Parathyroid adenoma (tissue), 2 donors: ENCODE measurements at regions not wholly inside any gene's neighbourhood (a gene's known extent, or its start where the extent isn't known, plus 50 kb on each side); places are given as distances from the start of the nearest gene placed in this dataset.

Source experiments
- H2AFZ ChIP-seq: fragments of 300-600 bp; sonication (generic); one replicate; pipeline ENCODE4 v1.7.0; 2017; ENCODE audit warnings: antibody characterized with exemption, mild to moderate bottlenecking
- H3K27ac ChIP-seq: fragments of 300-600 bp; sonication (generic); one replicate; pipeline ENCODE4 v1.7.0; 2017
- H3K27me3 ChIP-seq: fragments of 300-600 bp; sonication (generic); one replicate; pipeline ENCODE4 v1.7.0; 2017; ENCODE audit warnings: low read length; ENCODE audit not compliant: control insufficient read depth, insufficient read depth
- H3K36me3 ChIP-seq: fragments of 300-600 bp; sonication (generic); one replicate; pipeline ENCODE4 v1.7.0; 2017; ENCODE audit warnings: low read length; ENCODE audit not compliant: control insufficient read depth, insufficient read depth
- H3K4me1 ChIP-seq: fragments of 300-600 bp; sonication (generic); one replicate; pipeline ENCODE4 v1.7.0; 2017; ENCODE audit warnings: control low read depth
- H3K4me2 ChIP-seq: fragments of 300-600 bp; sonication (generic); one replicate; pipeline ENCODE4 v1.7.0; 2017; ENCODE audit warnings: low read length
- H3K4me3 ChIP-seq: fragments of 300-600 bp; sonication (generic); one replicate; pipeline ENCODE4 v1.7.0; 2017; ENCODE audit warnings: low read depth, low read length
- H3K79me2 ChIP-seq: fragments of 300-600 bp; sonication (generic); one replicate; pipeline ENCODE4 v1.7.0; 2017; ENCODE audit warnings: control low read depth
- H3K9ac ChIP-seq: fragments of 300-600 bp; sonication (generic); one replicate; pipeline ENCODE4 v1.7.0; 2017; ENCODE audit warnings: mild to moderate bottlenecking
- H3K9me3 ChIP-seq: fragments of 300-600 bp; sonication (generic); one replicate; pipeline ENCODE4 v1.7.0; 2017; ENCODE audit warnings: low read length; ENCODE audit not compliant: control insufficient read depth
- CTCF ChIP-seq: fragments of 300-600 bp; sonication (generic); IDR thresholded peaks from one replicate; pipeline ENCODE4 v1.7.0; 2017; ENCODE audit warnings: antibody characterized with exemption, mild to moderate bottlenecking
- donor health status: primary hyperparathyroidism.

DNA sequence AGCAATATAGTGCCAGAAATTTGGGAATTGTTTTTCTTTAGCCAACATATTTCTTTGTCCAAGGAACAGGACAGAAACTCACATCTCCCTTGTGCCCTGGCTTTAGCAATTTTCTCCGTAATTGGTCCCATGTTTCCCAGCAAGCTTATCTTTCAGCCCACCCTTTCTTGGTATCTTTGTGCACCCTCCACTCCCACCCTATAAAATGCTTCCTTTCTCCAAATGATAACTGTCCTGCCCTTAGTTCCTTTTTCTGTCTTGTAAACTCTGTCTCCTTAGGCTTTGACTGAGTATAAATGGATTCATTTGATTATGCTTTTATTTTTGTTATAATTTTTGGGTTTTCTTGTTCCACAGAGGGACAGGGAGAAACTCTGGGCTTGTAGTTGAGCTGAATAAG lies 442.8 kb downstream of the ATP23 start:
- no peaks in the 10 kb centered on the region for H3K9me3 ChIP-seq
- H3K27ac ChIP-seq = no peak overlapping the region
- H2AFZ ChIP-seq = no peak overlapping the region
- H3K36me3 ChIP-seq = no peaks in the 10 kb centered on the region
- no peak overlapping the region for H3K4me2 ChIP-seq
- no peaks in the 10 kb centered on the region for H3K79me2 ChIP-seq
- H3K4me1 ChIP-seq = no peaks in the 10 kb centered on the region
- no peak overlapping the region for H3K4me3 ChIP-seq
- no peak for TF ChIP-seq CTCF
- H3K9ac ChIP-seq = no peak overlapping the region
- H3K27me3 ChIP-seq = no peaks in the 10 kb centered on the region

- H3K9ac ChIP-seq = no peak overlapping the region
- H3K36me3 ChIP-seq = no peaks in the 10 kb centered on the region
- H3K79me2 ChIP-seq = no peaks in the 10 kb centered on the region
- H3K4me3 ChIP-seq = no peak overlapping the region
- H3K4me1 ChIP-seq = no peaks in the 10 kb centered on the region
- H2AFZ ChIP-seq = no peak overlapping the region
- no peaks in the 10 kb centered on the region for H3K9me3 ChIP-seq
- no peak for TF ChIP-seq CTCF
- H3K27me3 ChIP-seq = no peaks in the 10 kb centered on the region
- no peak overlapping the region for H3K27ac ChIP-seq
- H3K4me2 ChIP-seq = no peak overlapping the region
Measured at GRCh38 chr12:58386136-58386535, 444.8 kb downstream of the ATP23 start.

DNA sequence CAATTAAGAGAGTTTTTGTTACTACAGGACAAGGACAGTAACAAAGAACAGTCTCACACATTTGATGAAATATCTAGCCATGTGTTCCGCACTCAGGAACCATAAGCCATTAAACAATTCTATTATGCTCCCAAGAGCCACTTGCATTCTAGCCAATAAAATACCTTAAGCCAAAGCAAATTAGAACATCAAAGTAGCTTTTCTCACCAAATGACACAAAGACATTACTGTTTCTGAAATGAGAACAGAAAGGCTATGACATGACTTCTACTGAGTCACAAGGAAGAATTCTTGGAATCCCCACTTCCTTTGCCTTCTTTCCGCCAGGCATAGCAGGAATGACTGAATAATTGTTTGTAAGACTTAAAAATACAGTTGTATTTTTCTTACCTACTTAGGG lies 445.8 kb downstream of the ATP23 start:
- Histone ChIP-seq H3K4me2 (no peak overlapping the region), H3K27ac (no peak overlapping the region), H3K4me3 (no peak overlapping the region), H2AFZ (no peak overlapping the region), H3K9me3 (no peaks in the 10 kb centered on the region), H3K4me1 (no peaks in the 10 kb centered on the region), H3K9ac (no peak overlapping the region), H3K79me2 (no peaks in the 10 kb centered on the region), H3K27me3 (no peaks in the 10 kb centered on the region), H3K36me3 (no peaks in the 10 kb centered on the region)
- TF ChIP-seq CTCF = no peak

DNA sequence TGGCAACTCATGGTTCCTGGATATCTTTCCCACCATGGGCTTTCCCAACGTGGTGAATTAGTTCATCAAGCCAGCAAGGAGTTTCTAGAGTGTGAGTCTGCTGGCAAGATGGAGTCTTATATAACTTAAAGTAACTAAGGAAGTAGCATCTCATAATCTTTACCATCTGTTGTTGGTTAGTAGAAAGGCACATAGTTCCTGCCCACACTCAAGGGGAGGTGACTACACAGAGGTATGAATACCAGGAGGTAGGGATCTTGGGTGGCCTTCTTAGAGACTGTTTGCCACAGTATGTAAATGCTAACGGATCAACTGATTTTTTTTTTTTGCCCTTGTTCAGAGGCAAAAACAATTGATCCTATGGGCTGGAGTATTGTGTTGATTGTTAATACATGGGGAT lies 446.9 kb downstream of the ATP23 start:
- Histone ChIP-seq H3K9me3 (no peaks in the 10 kb centered on the region), H3K79me2 (no peaks in the 10 kb centered on the region), H3K4me2 (no peak overlapping the region), H3K27ac (no peak overlapping the region), H3K4me3 (no peak overlapping the region), H3K9ac (no peak overlapping the region), H3K27me3 (no peaks in the 10 kb centered on the region), H3K4me1 (no peaks in the 10 kb centered on the region), H2AFZ (no peak overlapping the region), H3K36me3 (no peaks in the 10 kb centered on the region)
- no peak for TF ChIP-seq CTCF

DNA sequence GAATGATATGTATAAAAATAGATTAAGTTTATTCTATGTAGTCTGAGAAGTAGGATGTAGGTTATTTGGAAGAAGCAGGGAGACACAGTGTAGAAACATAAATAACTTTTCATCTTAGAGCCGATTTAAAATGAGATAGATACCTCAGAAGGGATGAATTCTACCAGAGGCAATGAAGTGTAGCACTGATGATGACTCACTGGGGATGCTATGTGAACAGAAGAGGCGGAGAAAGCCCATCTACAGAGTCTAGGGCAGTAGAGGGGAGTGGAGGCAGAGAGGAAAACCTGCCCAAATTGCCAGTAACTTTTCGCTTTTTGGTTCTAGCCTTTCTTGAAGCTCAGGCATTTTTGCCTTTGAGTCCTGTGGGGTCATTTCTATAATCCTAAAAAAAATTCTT lies 451.8 kb downstream of the ATP23 start:
- Histone ChIP-seq H3K4me1 (no peaks in the 10 kb centered on the region), H3K79me2 (no peaks in the 10 kb centered on the region), H3K27ac (no peak overlapping the region), H2AFZ (no peak overlapping the region), H3K4me2 (no peak overlapping the region), H3K4me3 (no peak overlapping the region), H3K36me3 (no peaks in the 10 kb centered on the region), H3K9ac (no peak overlapping the region), H3K27me3 (no peaks in the 10 kb centered on the region), H3K9me3 (no peaks in the 10 kb centered on the region)
- TF ChIP-seq CTCF = no peak
